ENCODE measurements at regions not wholly inside any gene's neighbourhood (a gene's known extent, or its start where the extent isn't known, plus 50 kb on each side); places are given as distances from the start of the nearest gene placed in this dataset.

DNA sequence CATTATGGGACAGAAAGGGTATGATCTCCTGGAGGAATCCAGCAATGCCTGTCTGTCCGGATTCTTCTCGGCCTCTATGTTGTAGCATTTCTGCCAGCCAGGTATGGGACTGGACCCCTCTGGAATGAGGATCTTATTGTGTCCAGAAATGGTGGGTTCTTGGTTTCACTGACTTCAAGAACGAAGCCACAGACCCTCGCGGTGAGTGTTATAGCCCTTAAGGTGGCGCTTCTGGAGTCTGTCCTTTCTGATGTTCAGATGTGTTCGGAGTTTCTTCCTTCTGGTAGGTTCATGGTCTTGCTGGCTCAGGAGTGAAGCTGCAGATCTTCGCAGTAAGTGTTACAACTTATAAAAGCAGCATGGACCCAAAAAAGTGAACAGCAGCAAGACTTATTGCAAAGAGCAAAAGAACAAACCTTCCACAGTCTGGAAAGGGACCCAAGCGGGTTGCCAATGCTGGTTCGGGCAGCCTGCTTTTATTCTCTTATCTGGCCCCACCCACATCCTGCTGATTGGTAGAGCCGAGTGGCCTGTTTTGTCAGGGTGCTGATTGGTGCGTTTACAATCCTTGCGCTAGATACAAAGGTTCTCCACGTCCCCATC, 62.3 kb upstream of the IER3 start:
- DNase-seq (ENCODE audit: low read depth): no peak

DNA sequence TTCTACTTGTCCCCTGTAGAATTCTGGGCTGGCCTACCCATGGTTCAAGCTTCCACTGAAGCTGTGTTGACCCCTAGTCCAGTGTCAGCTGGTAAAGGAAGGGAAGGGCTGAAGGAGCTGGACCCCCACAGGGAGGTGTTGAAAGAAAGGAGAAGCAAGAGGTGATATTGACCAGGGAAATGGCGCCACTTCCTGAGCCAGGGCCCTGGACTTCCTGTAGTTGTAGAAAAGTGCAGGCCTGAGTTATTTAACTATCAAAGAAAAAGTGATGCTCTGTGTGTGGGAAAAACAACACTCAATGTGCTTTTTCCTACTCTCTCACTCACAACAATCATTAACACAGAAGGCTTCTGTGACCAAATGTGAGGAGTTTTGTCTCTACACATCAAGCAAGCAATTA, 60.0 kb upstream of the IER3 start:
- no peak for DNase-seq (ENCODE audit: low read depth)

- no peak for DNase-seq (ENCODE audit: low read depth)
Observed at GRCh38 chr6:30802731-30803130, 58.4 kb upstream of the IER3 start.

GRCh38 chr6:30801950-30802349, 57.6 kb upstream of the IER3 start:
- DNase-seq (ENCODE audit: low read depth): no peak

- DNase-seq (ENCODE audit: low read depth): no peak
Observed at GRCh38 chr6:30800871-30801270, 56.5 kb upstream of the IER3 start.

DNA sequence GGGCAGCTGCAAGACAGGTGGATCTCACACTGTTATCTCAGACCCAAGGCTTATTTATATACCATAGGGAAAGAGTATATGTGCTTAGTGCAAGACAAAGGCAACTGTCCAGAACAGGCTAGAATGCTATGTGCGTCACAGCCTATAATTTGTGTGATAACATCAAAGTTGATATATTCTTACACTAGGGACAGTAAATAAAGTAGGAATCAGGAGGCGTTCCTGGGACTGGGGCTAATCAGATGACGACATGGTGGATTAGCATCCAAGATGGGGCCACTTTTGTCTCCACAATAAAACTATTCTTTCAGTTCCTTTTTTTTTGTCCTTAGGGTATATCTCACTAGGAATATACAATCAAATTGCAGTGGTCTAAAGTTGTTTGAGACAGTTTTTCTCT, 54.9 kb upstream of the IER3 start:
- DNase-seq (ENCODE audit: low read depth): no peak

DNA sequence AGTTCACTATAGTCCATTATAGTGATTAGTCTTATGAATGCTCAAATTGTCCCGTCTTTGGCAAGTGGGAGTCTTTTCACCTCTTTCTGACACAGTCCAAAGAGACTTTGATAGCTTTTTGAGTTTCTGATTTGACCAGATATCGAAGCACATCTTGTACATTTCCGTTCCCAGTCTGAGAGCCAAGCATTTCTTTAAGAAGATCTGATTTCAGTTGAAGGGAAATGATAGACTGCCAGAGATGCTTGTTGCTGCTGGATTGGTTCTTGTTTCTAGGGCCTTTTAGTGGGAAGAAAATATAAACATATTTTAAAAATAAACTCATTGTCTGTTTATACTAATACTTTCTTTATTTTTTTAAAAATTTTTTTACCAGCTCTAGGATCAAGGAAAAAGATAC, 54.1 kb upstream of the IER3 start:
- DNase-seq (ENCODE audit: low read depth): no peak

- DNase-seq (ENCODE audit: low read depth): no peak
Observed at GRCh38 chr6:30795549-30796293, 51.4 kb upstream of the IER3 start.

All from stimulated activated CD8-positive, alpha-beta memory T cell treated with anti-CD3 and anti-CD28 coated beads, Interleukin-12 subunit alpha, Interleukin-12 subunit beta, amount 100 ng/mL, for 1 hour (primary cell).